COR-L47 (cell line): ENCODE measurements at regions not wholly inside any gene's neighbourhood (a gene's known extent, or its start where the extent isn't known, plus 50 kb on each side); places are given as distances from the start of the nearest gene placed in this dataset.
"Not testable (repeated sequence)": the region's sequence is repeated elsewhere in the genome, so short reads cannot be mapped to it uniquely, and the experiment has no call there.

Source experiments
- DNase-seq: peaks from one replicate; lab custom pipeline; 2025; lab: John Stamatoyannopoulos, UW

- no peak for DNase-seq
Observed at GRCh38 chr2:192467953-192468660, 273.4 kb upstream of the TMEFF2 start.

DNA sequence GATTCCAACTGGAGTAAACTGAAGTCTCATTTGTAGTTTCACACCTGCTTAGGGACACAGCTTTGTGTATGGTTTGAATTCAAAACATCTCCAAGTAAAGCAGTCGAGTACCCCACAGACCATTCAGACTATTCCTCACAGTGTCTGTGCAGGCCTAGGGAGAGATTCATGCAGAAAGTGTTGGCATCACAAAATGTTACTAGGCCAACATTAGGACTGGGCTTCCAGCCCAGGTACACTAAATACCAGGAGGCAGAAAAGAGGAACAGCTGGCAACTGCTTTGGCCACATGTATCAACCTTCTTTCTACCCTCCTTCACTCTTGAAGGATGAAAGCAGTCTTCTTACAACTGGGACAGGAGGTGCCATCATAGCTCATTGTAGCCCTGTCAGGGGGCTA, 270.4 kb upstream of the TMEFF2 start:
- DNase-seq: no peak

DNA sequence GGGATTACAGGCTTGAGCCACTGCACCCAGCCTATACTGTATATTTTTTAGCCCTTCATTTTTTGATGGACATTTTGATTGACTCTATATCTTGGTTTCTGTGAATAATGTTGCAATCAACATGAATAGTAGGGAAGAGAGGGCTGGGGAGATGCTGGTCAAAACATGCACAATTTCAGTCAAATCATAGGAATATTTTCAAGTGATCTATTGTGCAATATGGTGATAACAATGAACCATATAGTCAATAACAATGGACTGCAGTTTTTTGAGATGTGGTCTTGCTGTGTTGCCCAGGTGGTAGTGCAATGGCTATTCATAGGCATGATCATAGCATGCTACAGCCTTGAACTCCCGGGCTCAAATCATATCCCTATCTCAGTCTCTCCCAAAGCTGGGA, 264.7 kb upstream of the TMEFF2 start:
- no peak for DNase-seq

DNA sequence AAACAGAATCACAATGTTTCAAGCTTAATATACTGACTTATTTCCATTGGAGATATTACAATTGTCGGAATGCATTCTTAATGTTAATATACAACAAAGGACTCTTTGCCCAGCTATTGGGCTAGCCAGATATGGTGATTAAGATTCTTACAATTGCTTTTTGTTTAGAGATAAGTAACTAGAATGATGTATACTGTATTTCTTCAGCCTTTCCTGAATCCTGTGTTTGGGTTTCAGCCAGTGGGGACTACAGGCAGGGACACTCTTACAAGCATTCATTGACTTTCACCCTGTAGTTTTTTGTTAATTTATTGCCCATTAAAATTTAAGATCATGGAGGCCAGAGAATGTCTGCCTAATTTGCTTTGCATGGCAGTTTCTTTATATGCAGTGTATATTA, 254.1 kb upstream of the TMEFF2 start:
- DNase-seq: no peak

DNA sequence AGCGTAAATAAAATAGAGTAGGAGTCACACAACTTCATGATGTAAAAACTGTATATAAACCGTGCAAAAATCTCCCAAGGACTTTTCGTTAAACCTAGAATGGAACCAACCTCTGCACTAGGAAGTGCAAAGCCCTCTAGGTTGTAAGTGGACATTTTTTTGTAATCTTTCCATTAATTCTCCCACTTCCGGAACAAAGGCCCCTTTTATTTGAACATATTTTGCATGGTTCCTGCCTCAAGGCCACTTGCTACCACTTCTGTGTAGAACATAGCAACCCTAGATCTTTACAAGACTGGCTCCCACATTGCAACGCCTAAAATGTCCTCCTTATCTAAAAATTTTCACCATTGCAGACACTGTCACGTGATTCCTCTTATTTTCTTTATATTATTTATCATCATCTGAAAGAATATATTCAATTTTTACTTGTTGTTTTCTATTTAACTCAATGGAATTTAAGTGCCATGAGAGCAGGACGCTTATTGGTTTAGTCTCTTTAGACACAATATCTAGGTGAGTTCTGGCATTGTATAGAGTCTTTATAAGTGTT, 249.6 kb upstream of the TMEFF2 start:
- no peak for DNase-seq

- DNase-seq: no peak
Observed at GRCh38 chr2:192443831-192444230, 249.1 kb upstream of the TMEFF2 start.

GRCh38 chr2:192438239-192438638, 243.5 kb upstream of the TMEFF2 start:
- no peak for DNase-seq

- DNase-seq: no peak
Observed at GRCh38 chr2:192437653-192438052, 242.9 kb upstream of the TMEFF2 start.

- DNase-seq: no peak
Observed at GRCh38 chr2:192424243-192424642, 229.5 kb upstream of the TMEFF2 start.

- DNase-seq: no peak
Observed at GRCh38 chr2:192419786-192420185, 225.1 kb upstream of the TMEFF2 start.

- DNase-seq: no peak
Observed at GRCh38 chr2:192416060-192416459, 221.3 kb upstream of the TMEFF2 start.

- DNase-seq: no peak
Observed at GRCh38 chr2:192414794-192415193, 220.1 kb upstream of the TMEFF2 start.

GRCh38 chr2:192413812-192414681, 219.3 kb upstream of the TMEFF2 start:
- no peak for DNase-seq

- not testable (repeated sequence) for DNase-seq
Observed at GRCh38 chr2:192412866-192413265, 218.1 kb upstream of the TMEFF2 start.

GRCh38 chr2:192412394-192412793, 217.7 kb upstream of the TMEFF2 start:
- no peak for DNase-seq

DNA sequence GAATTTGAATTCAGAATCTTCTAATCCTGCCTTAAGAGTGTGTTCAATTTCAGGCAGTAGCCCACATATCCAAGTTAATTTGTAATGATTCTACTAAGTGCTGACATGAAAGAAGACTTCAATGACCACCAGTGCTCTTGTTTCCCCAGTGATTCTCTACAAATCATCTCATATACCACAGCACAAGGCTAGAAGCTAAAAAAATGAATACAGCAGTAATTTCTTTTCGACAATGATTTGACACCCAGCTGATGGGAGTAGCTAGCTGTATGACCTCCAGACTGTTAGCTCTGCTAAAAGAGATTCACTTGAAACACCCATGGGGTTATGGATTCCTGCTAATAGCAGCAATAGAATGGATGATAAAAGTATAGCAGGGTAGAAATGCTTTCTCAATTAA, 217.0 kb upstream of the TMEFF2 start:
- DNase-seq: no peak

- no peak for DNase-seq
Observed at GRCh38 chr2:192410319-192410718, 215.6 kb upstream of the TMEFF2 start.

DNA sequence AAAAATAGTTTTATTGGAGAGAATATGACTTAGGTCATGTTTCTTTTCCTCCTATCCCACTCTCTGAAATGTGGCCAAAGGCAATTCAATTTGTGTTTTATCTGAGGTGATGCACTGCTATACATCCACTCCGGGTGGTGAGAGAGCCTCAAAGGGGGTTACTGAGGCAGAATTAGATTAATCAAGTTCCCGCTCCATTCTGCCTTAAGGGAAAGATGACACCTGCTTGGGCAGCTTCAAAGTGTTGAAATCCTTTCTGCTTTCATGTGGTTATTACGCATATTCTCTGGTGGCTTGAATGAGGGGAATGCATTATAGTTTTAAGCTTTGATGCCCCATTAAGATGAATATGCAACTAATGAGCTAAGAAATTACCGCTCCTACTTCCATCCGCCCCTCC, 213.0 kb upstream of the TMEFF2 start:
- no peak for DNase-seq

- no peak for DNase-seq
Observed at GRCh38 chr2:192398236-192398635, 203.5 kb upstream of the TMEFF2 start.

GRCh38 chr2:192394605-192395004, 199.9 kb upstream of the TMEFF2 start:
- no peak for DNase-seq

DNA sequence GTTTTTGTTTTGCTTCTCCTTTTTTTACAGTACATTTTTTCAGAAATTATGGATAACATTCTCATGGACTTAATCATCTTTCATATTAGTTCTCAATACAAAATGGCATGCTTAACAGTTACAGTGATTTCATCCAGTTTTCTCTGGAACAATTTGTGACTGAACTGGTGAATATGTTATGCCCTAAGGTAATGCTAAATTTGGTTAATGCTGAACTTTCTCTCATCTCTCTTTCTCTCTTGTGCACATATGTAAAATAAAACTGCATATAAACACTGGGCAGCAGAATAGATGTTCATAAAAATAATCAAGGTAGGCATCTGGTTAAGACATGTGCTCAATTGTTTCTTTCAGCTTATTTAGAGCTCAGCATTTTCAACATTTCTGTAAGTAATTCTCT, 196.3 kb upstream of the TMEFF2 start:
- DNase-seq: no peak

DNA sequence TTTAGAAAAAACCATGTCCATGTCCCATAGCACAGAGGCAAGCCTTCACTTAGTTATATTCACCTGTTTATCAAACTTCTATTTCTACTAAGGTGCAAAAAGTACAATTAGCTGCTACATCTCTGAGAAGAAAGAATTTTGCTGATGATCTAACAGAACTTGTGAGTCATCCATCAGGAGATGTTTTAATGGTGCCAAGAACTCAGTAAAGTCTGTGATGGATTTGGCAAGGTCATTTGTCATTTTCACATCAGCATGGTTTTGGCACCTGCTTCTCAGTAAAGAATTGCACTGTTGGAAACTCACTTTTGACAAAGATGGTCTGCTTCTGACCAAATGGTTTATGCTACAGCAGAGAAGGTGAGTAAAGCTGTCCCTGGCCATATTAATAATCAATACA, 195.7 kb upstream of the TMEFF2 start:
- DNase-seq: no peak

- DNase-seq: not testable (repeated sequence)
Observed at GRCh38 chr2:192384191-192384590, 189.5 kb upstream of the TMEFF2 start.
